Breast epithelium (tissue), 4 donors: ENCODE measurements at regions not wholly inside any gene's neighbourhood (a gene's known extent, or its start where the extent isn't known, plus 50 kb on each side); places are given as distances from the start of the nearest gene placed in this dataset.

Experiments used
- DNase-seq, 2 donors: peaks; one replicate each; pipeline ENCODE4 v3.0.0-alpha.2; 2019; ENCODE audit warnings: low spot score in 2 of 2
- H3K27ac ChIP-seq, 2 donors: fragments of 200-600 bp; sonication (generic) in 1 of 2; one replicate each; pipeline ENCODE4 v1.5.1; 2016 to 2019; ENCODE audit warnings: mild to moderate bottlenecking in 1 of 2
- H3K27me3 ChIP-seq, 2 donors: fragments of 200-600 bp; sonication (generic) in 1 of 2; one replicate each; pipeline versions ENCODE4 v1.5.1 to v1.6.0; 2017 to 2019; ENCODE audit warnings: control low read depth in 1 of 2, mild to moderate bottlenecking in 1 of 2
- H3K36me3 ChIP-seq: fragments of 200-600 bp; one replicate; pipeline ENCODE4 v1.5.1; 2019
- H3K4me1 ChIP-seq, 2 donors: fragments of 200-600 bp; sonication (generic); one replicate each; pipeline ENCODE4 v1.5.1; 2016 to 2019; ENCODE audit warnings: control low read depth in 1 of 2
- H3K4me3 ChIP-seq, 3 donors: fragments of 200-600 bp; sonication (generic); 1 replicate in 2 of 3; 2 replicates in 1 of 3; pipeline ENCODE4 v1.5.1; 2016 to 2019; ENCODE audit warnings: mild to moderate bottlenecking in 3 of 3, moderate library complexity in 2 of 3
- H3K9me3 ChIP-seq, 2 donors: fragments of 200-600 bp; sonication (generic) in 1 of 2; one replicate each; pipeline ENCODE4 v1.5.1; 2016 to 2019; ENCODE audit warnings: control low read depth in 1 of 2
- POLR2A ChIP-seq: fragments of 450-650 bp; IDR thresholded peaks from one replicate; pipeline ENCODE4 v1.6.1; 2016; ENCODE audit warnings: antibody characterized with exemption, mild to moderate bottlenecking, moderate library complexity
- POLR2AphosphoS5 ChIP-seq, 3 donors: sonication (generic); formaldehyde crosslinking; IDR thresholded peaks; one replicate each; pipeline ENCODE4 v1.6.1; 2017; ENCODE audit warnings: antibody characterized with exemption in 3 of 3
- intact Hi-C: fragments of 100-400 bp; cut with DNase I; formaldehyde crosslinking; loops from one replicate; pipeline ENCODE4 v1.15.1; 2023; ENCODE audit warnings: low total_unique reads
- TF ChIP-seq, protein P1 (sequence below), 3 donors: fragments of 450-650 bp; IDR thresholded peaks; one replicate each; pipeline ENCODE4 v1.5.1; 2016 to 2017; ENCODE audit warnings: antibody characterized with exemption in 3 of 3, mild to moderate bottlenecking in 3 of 3, moderate library complexity in 3 of 3

DNA sequence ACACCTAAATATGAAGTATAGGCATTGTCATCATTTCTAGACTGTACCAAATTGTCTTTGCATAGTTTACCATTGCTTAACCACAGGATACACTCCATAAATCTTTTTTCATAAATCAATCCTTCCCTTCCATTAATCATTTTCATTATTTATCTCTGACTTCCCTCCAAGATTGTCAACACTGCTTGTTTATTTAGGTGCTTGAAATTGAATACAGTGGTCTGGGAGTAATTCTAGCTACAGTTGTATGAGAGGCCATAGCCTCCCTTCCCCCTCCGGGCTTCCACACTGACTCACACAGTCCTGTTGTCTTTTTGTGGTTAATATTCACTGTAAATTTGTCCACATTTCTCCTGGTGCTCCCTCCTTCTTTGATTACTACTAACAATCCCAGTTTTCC is 114.2 kb upstream of the ARID2 start:
- intact Hi-C loops: no loop called here
- TF ChIP-seq POLR2A (no peak), POLR2AphosphoS5 (IDR thresholded peaks at IDR 0.05) (no peak)
- TF ChIP-seq, protein P1, sequence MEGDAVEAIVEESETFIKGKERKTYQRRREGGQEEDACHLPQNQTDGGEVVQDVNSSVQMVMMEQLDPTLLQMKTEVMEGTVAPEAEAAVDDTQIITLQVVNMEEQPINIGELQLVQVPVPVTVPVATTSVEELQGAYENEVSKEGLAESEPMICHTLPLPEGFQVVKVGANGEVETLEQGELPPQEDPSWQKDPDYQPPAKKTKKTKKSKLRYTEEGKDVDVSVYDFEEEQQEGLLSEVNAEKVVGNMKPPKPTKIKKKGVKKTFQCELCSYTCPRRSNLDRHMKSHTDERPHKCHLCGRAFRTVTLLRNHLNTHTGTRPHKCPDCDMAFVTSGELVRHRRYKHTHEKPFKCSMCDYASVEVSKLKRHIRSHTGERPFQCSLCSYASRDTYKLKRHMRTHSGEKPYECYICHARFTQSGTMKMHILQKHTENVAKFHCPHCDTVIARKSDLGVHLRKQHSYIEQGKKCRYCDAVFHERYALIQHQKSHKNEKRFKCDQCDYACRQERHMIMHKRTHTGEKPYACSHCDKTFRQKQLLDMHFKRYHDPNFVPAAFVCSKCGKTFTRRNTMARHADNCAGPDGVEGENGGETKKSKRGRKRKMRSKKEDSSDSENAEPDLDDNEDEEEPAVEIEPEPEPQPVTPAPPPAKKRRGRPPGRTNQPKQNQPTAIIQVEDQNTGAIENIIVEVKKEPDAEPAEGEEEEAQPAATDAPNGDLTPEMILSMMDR (IDR thresholded peaks at IDR 0.05): no peak
- Histone ChIP-seq H3K4me1 (no peaks in the 10 kb centered on the region), H3K9me3 (no peaks in the 10 kb centered on the region), H3K36me3 (no peaks in the 10 kb centered on the region), H3K27ac (no peak overlapping the region), H3K4me3 (no peak overlapping the region), H3K27me3 (no peaks in the 10 kb centered on the region)
- DNase-seq: no peak

DNA sequence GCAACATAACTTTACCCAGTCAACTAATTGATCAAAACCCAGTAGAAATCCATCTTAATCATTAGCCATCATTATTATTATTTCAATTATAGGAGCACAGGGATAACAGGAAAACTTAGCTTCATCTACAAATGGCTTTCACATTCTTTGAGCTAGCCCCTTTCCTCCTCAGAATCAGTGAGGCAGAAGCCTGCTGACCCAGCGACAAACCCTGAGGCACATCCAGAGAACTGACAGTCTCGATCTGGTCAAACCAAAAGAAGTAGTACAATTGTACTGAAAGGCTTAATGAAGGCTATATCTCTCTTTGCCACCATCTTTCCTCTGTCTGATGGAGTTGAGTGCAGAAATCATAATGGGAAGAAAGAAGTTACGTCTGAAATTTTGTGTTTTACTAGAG is 109.8 kb upstream of the ARID2 start:
- Histone ChIP-seq H3K4me1 (no peaks in the 10 kb centered on the region), H3K9me3 (no peaks in the 10 kb centered on the region), H3K4me3 (no peak overlapping the region), H3K27me3 (no peaks in the 10 kb centered on the region), H3K36me3 (no peaks in the 10 kb centered on the region), H3K27ac (no peak overlapping the region)
- DNase-seq: no peak
- TF ChIP-seq POLR2A (no peak), POLR2AphosphoS5 (IDR thresholded peaks at IDR 0.05) (no peak)
- TF ChIP-seq, protein P1 (IDR thresholded peaks at IDR 0.05): no peak
- intact Hi-C loops: no loop called here

DNA sequence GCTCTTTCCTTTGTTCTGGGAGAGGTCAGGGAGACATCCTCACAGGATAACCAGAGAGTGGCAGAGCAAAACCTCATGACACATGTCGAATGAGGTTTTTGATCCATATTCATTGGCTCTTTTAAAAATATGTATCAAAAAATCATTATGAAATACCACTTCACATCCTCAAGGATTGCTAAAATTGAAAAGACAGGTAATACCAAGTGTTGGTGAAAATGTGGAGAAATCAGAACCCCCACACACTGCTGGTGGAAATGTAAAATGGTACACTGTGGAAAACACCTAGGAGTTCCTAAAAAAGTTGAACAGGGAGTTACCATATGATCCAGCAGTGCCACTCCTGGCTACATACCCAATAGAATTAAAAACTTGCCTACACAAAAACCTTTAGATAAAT is 107.8 kb upstream of the ARID2 start:
- H3K4me1 ChIP-seq: no peaks in the 10 kb centered on the region
- DNase-seq: no peak
- H3K27ac ChIP-seq: no peak overlapping the region
- TF ChIP-seq POLR2A (no peak), POLR2AphosphoS5 (IDR thresholded peaks at IDR 0.05) (no peak)
- TF ChIP-seq, protein P1 (IDR thresholded peaks at IDR 0.05): no peak
- no peak overlapping the region for H3K4me3 ChIP-seq
- H3K9me3 ChIP-seq: no peaks in the 10 kb centered on the region
- H3K36me3 ChIP-seq: no peaks in the 10 kb centered on the region
- intact Hi-C loops: no loop called here
- H3K27me3 ChIP-seq: no peaks in the 10 kb centered on the region

DNA sequence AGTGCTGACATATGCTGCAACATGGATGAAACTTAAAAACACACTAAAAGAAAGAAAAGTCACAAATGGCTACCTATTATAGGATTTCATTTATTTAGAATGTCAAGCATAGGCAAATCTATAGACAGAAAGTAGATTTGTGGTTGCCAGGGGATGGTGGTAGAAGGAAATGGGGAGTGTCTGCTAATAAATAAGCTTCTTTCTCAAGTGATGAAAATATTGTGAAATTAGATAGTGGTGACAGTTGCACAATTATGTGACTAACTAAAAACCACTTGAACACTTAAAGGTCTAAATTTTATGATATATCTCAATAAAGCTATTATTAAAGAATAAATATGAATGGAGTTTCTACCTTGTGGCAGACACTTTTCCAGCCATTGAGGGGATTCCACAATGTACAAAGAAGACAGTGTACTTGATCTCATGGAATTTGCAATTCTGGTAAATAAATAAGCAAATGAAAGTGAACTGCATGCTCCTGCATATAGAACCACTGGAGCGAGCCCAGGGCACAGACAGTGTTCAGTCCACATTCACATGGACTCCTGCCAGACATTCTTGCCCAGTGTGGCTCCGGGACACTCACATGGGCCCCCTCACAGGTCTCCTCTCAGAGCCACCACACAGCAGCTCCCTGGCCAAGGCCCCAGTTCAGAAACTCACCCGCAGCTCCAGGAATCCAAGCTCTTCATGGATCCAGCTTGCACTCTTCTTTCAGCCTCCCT is 107.1 kb upstream of the ARID2 start:
- no peaks in the 10 kb centered on the region for H3K36me3 ChIP-seq
- no peaks in the 10 kb centered on the region for H3K9me3 ChIP-seq
- intact Hi-C loops: no loop called here
- no peak overlapping the region for H3K27ac ChIP-seq
- DNase-seq: no peak
- no peaks in the 10 kb centered on the region for H3K27me3 ChIP-seq
- H3K4me1 ChIP-seq: no peaks in the 10 kb centered on the region
- TF ChIP-seq, protein P1 (IDR thresholded peaks at IDR 0.05): no peak
- TF ChIP-seq POLR2A: no peak
- TF ChIP-seq POLR2AphosphoS5 (IDR thresholded peaks at IDR 0.05): no peak
- H3K4me3 ChIP-seq: no peak overlapping the region

DNA sequence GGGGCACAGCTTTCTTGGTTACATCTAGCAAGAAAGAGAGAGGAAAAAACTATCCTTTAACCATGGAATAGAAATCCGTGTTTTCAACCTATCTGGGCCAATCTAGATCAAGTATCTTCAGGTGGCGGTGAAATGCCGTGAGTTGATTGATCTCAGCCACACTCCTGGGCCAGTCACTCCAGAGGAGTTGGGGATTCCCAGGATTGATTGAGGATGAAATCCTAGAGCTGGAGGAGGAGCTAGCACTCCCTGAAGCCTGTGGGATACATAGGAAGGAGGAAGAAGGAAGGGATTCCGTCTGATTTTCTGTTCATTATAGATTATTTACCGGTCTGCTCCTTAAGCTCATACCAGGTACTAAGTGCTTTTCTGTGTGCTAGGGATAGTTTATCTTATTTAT is 106.3 kb upstream of the ARID2 start:
- Histone ChIP-seq H3K36me3 (no peaks in the 10 kb centered on the region), H3K27ac (no peak overlapping the region), H3K9me3 (no peaks in the 10 kb centered on the region), H3K4me1 (no peaks in the 10 kb centered on the region), H3K27me3 (no peaks in the 10 kb centered on the region), H3K4me3 (no peak overlapping the region)
- TF ChIP-seq POLR2AphosphoS5 (IDR thresholded peaks at IDR 0.05): no peak
- TF ChIP-seq POLR2A: no peak
- TF ChIP-seq, protein P1 (IDR thresholded peaks at IDR 0.05): no peak
- DNase-seq: no peak
- intact Hi-C loops: no loop called here
